ENCODE measurements at regions not wholly inside any gene's neighbourhood (a gene's known extent, or its start where the extent isn't known, plus 50 kb on each side); places are given as distances from the start of the nearest gene placed in this dataset.

GRCh38 chr1:73537400-73537799 lies 660.6 kb downstream of the LRRIQ3 start:
- Histone ChIP-seq H3K4me1 (ENCODE audit: control insufficient read depth, insufficient read depth, low read length) (no peaks in the 10 kb centered on the region), H3K9me3 (ENCODE audit: control insufficient read depth, insufficient read depth, low read length) (no peaks in the 10 kb centered on the region), H3K27me3 (ENCODE audit: control insufficient read depth, insufficient read depth, low read length) (no peaks in the 10 kb centered on the region), H3K4me3 (ENCODE audit: low read length) (no peak overlapping the region), H3K36me3 (ENCODE audit: control insufficient read depth, insufficient read depth, low read length) (no peaks in the 10 kb centered on the region), H3K27ac (ENCODE audit: low read length) (no peak overlapping the region)
- ATAC-seq = no peak
- intact Hi-C loops (cut with micrococcal nuclease) = no loop called here
- TF ChIP-seq CTCF (IDR thresholded peaks at IDR 0.05) = no peak
- H3K4me3 Mint-ChIP-seq = no peak overlapping the region
- H3K4me1 Mint-ChIP-seq = no peaks in the 10 kb centered on the region
- H3K27me3 Mint-ChIP-seq (ENCODE audit: low read depth in 2 of 2) = no peaks in the 10 kb centered on the region
- H3K36me3 Mint-ChIP-seq = peaks cover 9% of the 10 kb centered on the region
- no peak overlapping the region for H3K27ac Mint-ChIP-seq
- 100% methylated on average over 1 of the region's 1 CpG for WGBS (ENCODE audit: insufficient coverage)
- DNase-seq = no peak
- H3K9me3 Mint-ChIP-seq = peaks cover 15 to 28% of the 10 kb centered on the region in 2 donors

- H3K9me3 ChIP-seq (ENCODE audit: control insufficient read depth, insufficient read depth, low read length) = no peaks in the 10 kb centered on the region
- ATAC-seq = no peak
- peaks cover 7 to 8% of the 10 kb centered on the region in 2 donors for H3K9me3 Mint-ChIP-seq
- H3K27ac Mint-ChIP-seq = no peak overlapping the region
- H3K36me3 Mint-ChIP-seq = no peaks in the 10 kb centered on the region
- H3K4me1 Mint-ChIP-seq = no peaks in the 10 kb centered on the region
- H3K4me3 ChIP-seq (ENCODE audit: low read length) = no peak overlapping the region
- H3K27me3 ChIP-seq (ENCODE audit: control insufficient read depth, insufficient read depth, low read length) = no peaks in the 10 kb centered on the region
- 86% methylated on average over 3 of the region's 3 CpGs for WGBS (ENCODE audit: insufficient coverage)
- no peaks in the 10 kb centered on the region for H3K27me3 Mint-ChIP-seq (ENCODE audit: low read depth in 2 of 2)
- H3K4me1 ChIP-seq (ENCODE audit: control insufficient read depth, insufficient read depth, low read length) = no peaks in the 10 kb centered on the region
- intact Hi-C loops (cut with micrococcal nuclease) = no loop called here
- no peak for DNase-seq
- TF ChIP-seq CTCF (IDR thresholded peaks at IDR 0.05) = no peak
- no peak overlapping the region for H3K4me3 Mint-ChIP-seq
- H3K27ac ChIP-seq (ENCODE audit: low read length) = no peak overlapping the region
- H3K36me3 ChIP-seq (ENCODE audit: control insufficient read depth, insufficient read depth, low read length) = no peaks in the 10 kb centered on the region
These were observed 680.3 kb downstream of the LRRIQ3 start for GRCh38 chr1:73517603-73518191.

GRCh38 chr1:73516451-73516850 lies 681.5 kb downstream of the LRRIQ3 start:
- no CpG with 5 or more reads among the region's 1 CpG for whole genome bisulfite sequencing (ENCODE audit: insufficient coverage)
- H3K27ac Mint-ChIP-seq = no peak overlapping the region

More at GRCh38 chr1:73516451-73516850, 681.5 kb downstream of the LRRIQ3 start:
- no peaks in the 10 kb centered on the region for H3K9me3 ChIP-seq (ENCODE audit: control insufficient read depth, insufficient read depth, low read length)
- no peaks in the 10 kb centered on the region for H3K4me1 ChIP-seq (ENCODE audit: control insufficient read depth, insufficient read depth, low read length)
- no peaks in the 10 kb centered on the region for H3K27me3 Mint-ChIP-seq (ENCODE audit: low read depth in 2 of 2)
- no peak overlapping the region for H3K4me3 ChIP-seq (ENCODE audit: low read length)
- H3K36me3 ChIP-seq (ENCODE audit: control insufficient read depth, insufficient read depth, low read length) = no peaks in the 10 kb centered on the region
- intact Hi-C loops (cut with micrococcal nuclease) = no loop called here
- no peak for TF ChIP-seq CTCF (IDR thresholded peaks at IDR 0.05)
- ATAC-seq = no peak
- no peak for DNase-seq
- no peaks in the 10 kb centered on the region for H3K4me1 Mint-ChIP-seq
- no peak overlapping the region for H3K4me3 Mint-ChIP-seq
- H3K27ac ChIP-seq (ENCODE audit: low read length) = no peak overlapping the region
- no peaks in the 10 kb centered on the region for H3K36me3 Mint-ChIP-seq
- no peaks in the 10 kb centered on the region for H3K27me3 ChIP-seq (ENCODE audit: control insufficient read depth, insufficient read depth, low read length)
- H3K9me3 Mint-ChIP-seq = peaks cover 10 to 13% of the 10 kb centered on the region in 2 donors

All from natural killer cell (primary cell).